ENCODE measurements at regions not wholly inside any gene's neighbourhood (a gene's known extent, or its start where the extent isn't known, plus 50 kb on each side); places are given as distances from the start of the nearest gene placed in this dataset.

DNA sequence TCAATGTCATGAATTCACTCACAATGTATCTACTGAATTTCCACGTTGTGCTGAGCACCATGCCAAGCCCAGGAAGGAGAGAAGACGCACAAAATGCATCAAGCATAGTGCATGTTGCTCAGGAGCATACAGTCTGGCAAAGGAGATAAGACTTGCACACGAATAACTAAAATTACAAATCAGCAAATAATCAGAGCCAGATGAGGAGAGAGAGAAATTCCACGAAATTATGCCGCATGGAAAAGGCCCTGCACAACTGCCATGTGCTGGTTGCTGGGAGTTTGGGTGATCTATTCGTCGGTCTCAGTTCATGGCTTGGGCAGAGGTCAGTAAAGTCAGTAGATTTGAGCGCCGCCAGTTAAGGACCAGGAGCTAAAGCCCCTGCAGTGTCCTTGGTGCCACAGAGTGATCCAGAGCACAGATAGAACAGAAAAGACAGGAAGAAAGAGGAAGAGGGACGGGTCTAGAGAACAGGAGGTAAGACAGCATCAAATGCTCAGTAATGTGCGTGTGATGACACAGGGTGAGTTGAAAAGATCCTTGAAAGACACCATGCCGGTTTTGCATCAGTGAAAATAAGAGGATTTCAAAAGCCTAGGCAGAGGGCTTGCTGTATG, 55.1 kb upstream of the ZNF281 start:
- ATAC-seq (no peak), DNase-seq (no peak)
- intact Hi-C loops (cut with DNase I, micrococcal nuclease): no loop called here
